ENCODE measurements at regions not wholly inside any gene's neighbourhood (a gene's known extent, or its start where the extent isn't known, plus 50 kb on each side); places are given as distances from the start of the nearest gene placed in this dataset.

- Histone ChIP-seq H3K4me1 (ENCODE audit: insufficient read depth) (peaks cover 13% of the 10 kb centered on the region), H3K4me2 (peak overlapping the region; percentile 25), H3K27me3 (no peaks in the 10 kb centered on the region), H2AFZ (no peak overlapping the region), H4K20me1 (ENCODE audit: insufficient read depth, poor library complexity, severe bottlenecking) (no peaks in the 10 kb centered on the region), H3K9me3 (ENCODE audit: low read depth) (no peaks in the 10 kb centered on the region), H3K27ac (peak overlapping the region; percentile 23), H3K36me3 (replicated peaks; ENCODE audit: insufficient read depth, low read depth) (no peaks in the 10 kb centered on the region), H3K9me2 (replicated peaks; ENCODE audit: insufficient read depth) (no peaks in the 10 kb centered on the region), H3K79me2 (no peaks in the 10 kb centered on the region), H3K4me3 (no peak overlapping the region)
- TF ChIP-seq CTCF (IDR thresholded peaks at IDR 0.05; ENCODE audit: poor library complexity) (no peak), EZH2 (IDR thresholded peaks at IDR 0.05; ENCODE audit: borderline replicate concordance) (no peak), EZH2phosphoT487 (IDR thresholded peaks at IDR 0.05; ENCODE audit: low read depth, severe bottlenecking, unreplicated experiment) (no peak)
- 51% methylated on average over 7 of the region's 7 CpGs for WGBS (ENCODE audit: low lambda C conversion rate, missing lambda C conversion rate)
- DNase-seq (ENCODE audit: low spot score): no peak
Measured at GRCh38 chr2:101569886-101570520, 95.1 kb upstream of the RFX8 start.

GRCh38 chr2:101568969-101569368, 94.1 kb upstream of the RFX8 start:
- WGBS (ENCODE audit: low lambda C conversion rate, missing lambda C conversion rate): 94% methylated on average over 1 of the region's 1 CpG
- no peak for TF ChIP-seq EZH2 (IDR thresholded peaks at IDR 0.05; ENCODE audit: borderline replicate concordance)
- TF ChIP-seq EZH2phosphoT487 (IDR thresholded peaks at IDR 0.05; ENCODE audit: low read depth, severe bottlenecking, unreplicated experiment): no peak
- TF ChIP-seq CTCF (IDR thresholded peaks at IDR 0.05; ENCODE audit: poor library complexity): no peak

GRCh38 chr2:101566632-101567228, 91.8 kb upstream of the RFX8 start:
- no peaks in the 10 kb centered on the region for H3K27me3 ChIP-seq
- no peak for DNase-seq (ENCODE audit: low spot score)
- peak overlapping the region; percentile 52 for H3K4me2 ChIP-seq
- H3K4me3 ChIP-seq: no peak overlapping the region
- H3K79me2 ChIP-seq: no peaks in the 10 kb centered on the region
- no peak overlapping the region for H2AFZ ChIP-seq
- WGBS (ENCODE audit: low lambda C conversion rate, missing lambda C conversion rate): 21% methylated on average over 6 of the region's 6 CpGs
- peaks cover 13% of the 10 kb centered on the region for H3K4me1 ChIP-seq (ENCODE audit: insufficient read depth)
- H3K36me3 ChIP-seq (replicated peaks; ENCODE audit: insufficient read depth, low read depth): no peaks in the 10 kb centered on the region
- no peaks in the 10 kb centered on the region for H4K20me1 ChIP-seq (ENCODE audit: insufficient read depth, poor library complexity, severe bottlenecking)
- H3K27ac ChIP-seq: no peak overlapping the region
- no peak for TF ChIP-seq CTCF (IDR thresholded peaks at IDR 0.05; ENCODE audit: poor library complexity)
- TF ChIP-seq EZH2 (IDR thresholded peaks at IDR 0.05; ENCODE audit: borderline replicate concordance): no peak
- no peaks in the 10 kb centered on the region for H3K9me3 ChIP-seq (ENCODE audit: low read depth)
- no peaks in the 10 kb centered on the region for H3K9me2 ChIP-seq (replicated peaks; ENCODE audit: insufficient read depth)

More at GRCh38 chr2:101568969-101569368, 94.1 kb upstream of the RFX8 start:
- Histone ChIP-seq H3K9me3 (ENCODE audit: low read depth) (no peaks in the 10 kb centered on the region), H3K4me2 (no peak overlapping the region), H3K36me3 (replicated peaks; ENCODE audit: insufficient read depth, low read depth) (no peaks in the 10 kb centered on the region), H3K9me2 (replicated peaks; ENCODE audit: insufficient read depth) (no peaks in the 10 kb centered on the region), H3K79me2 (no peaks in the 10 kb centered on the region), H3K4me3 (no peak overlapping the region), H4K20me1 (ENCODE audit: insufficient read depth, poor library complexity, severe bottlenecking) (no peaks in the 10 kb centered on the region), H3K27ac (no peak overlapping the region), H2AFZ (no peak overlapping the region), H3K27me3 (no peaks in the 10 kb centered on the region), H3K4me1 (ENCODE audit: insufficient read depth) (peaks cover 13% of the 10 kb centered on the region)
- DNase-seq (ENCODE audit: low spot score): no peak
